VCaP (cell line): ENCODE measurements at regions not wholly inside any gene's neighbourhood (a gene's known extent, or its start where the extent isn't known, plus 50 kb on each side); places are given as distances from the start of the nearest gene placed in this dataset.

Experiments used
- H3K27ac ChIP-seq: fragments of 450-650 bp; 2 replicates; pipeline ENCODE4 v1.5.1; 2017
- CTCF ChIP-seq: fragments of 450-650 bp; conservative IDR thresholded peaks from 2 replicates; pipeline ENCODE4 v1.5.1; 2017; ENCODE audit warnings: mild to moderate bottlenecking, moderate library complexity

GRCh38 chr2:120995656-120996190 is 260.1 kb downstream of the GLI2 start:
- no peak for TF ChIP-seq CTCF
- H3K27ac ChIP-seq: no peak overlapping the region

DNA sequence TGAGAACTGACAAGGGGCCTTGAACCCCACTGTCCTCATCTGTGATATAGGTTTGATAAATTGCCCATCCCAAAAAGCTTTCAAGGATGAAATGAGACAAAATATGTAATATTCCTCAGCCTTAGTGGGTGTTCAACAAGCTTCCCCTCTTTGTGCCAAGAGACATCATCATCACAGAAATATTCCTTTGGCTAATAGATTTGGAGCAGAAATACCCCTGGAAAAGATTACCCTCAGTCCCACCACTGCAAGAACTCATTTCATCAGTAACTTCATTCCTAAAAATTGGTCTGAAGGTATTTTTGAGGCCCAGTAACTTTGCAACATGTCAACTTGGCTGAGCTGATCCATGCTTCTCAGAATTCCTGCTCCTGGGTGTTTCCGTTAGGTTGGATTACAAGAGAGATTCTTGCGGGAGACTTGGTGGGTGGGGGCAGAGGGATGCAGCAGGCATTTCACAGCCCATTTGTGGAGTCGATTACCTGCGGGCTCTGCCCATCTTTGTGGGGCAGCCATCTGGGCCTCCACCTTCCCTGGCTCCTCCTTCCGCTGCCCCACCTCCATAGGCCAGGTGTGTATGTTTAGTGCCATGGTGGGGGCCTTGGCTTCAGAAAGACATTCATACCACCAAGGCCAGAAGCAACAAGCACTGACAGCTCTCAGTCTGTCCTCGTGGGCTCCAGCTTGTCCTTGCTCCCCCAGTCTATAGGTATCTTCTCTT is 263.9 kb downstream of the GLI2 start:
- no peak for TF ChIP-seq CTCF
- no peak overlapping the region for H3K27ac ChIP-seq

- no peak for TF ChIP-seq CTCF
- H3K27ac ChIP-seq: no peak overlapping the region
Observed at GRCh38 chr2:121000804-121001203, 265.1 kb downstream of the GLI2 start.

DNA sequence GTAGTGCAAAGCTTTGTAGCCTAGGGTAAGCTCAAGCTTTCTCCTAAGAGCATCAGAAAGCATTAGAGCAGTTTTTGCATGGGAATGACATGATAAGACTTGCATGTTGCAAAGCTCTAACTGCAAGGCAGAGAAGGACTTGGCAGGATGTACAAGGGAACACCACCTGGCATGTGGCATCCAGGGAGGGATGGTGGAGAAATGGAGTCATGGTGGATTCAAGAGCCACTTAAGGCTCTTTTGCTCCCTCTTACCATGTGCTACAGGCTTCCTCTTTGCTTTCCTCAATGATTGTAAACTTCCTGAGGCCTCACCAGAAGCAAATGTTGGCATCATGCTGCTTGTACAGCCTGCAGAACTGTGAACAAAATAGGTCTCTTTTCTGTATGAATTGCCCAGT is 266.0 kb downstream of the GLI2 start:
- H3K27ac ChIP-seq: no peak overlapping the region
- no peak for TF ChIP-seq CTCF

DNA sequence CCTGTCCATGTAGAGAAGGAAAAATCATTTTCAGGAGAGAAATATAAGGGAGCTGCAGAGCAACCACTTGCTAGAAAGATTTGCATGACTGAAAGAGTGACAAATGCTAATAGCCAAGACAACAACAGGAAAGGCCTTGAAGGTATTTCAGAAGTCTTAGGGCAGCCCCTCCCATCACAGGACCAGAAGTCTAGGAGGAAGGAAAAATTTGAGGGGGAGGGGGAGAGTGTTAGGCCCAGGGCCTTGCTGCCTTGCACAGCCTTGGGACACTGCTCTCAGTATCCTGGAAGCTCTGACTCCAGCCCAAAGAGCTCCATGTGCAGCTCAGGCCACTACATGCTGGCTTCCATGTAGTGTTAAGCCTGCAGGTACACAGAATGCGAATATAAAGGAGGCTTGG is 266.9 kb downstream of the GLI2 start:
- no peak for TF ChIP-seq CTCF
- no peak overlapping the region for H3K27ac ChIP-seq

DNA sequence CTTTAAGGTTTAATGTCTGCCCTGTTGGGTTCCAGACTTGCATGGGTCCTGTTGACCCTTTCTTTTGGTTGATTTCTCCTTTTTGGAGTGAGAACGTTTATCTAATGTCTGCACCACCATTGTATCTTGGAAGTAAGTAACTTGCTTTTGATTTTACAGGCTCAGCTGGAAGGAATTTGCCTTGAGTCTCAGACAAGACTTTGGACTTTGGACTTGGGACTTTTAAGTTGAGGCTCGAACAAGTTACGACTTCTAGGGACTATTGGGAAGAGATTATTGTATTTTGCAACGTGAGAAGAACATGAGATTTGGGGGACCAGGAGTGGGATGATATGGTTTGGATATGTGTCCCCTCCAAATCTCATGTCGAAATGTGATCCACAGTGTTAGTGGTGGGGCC is 267.7 kb downstream of the GLI2 start:
- H3K27ac ChIP-seq: no peak overlapping the region
- TF ChIP-seq CTCF: no peak

GRCh38 chr2:121004359-121004758 is 268.7 kb downstream of the GLI2 start:
- no peak for TF ChIP-seq CTCF
- H3K27ac ChIP-seq: no peak overlapping the region
